ENCODE measurements at regions not wholly inside any gene's neighbourhood (a gene's known extent, or its start where the extent isn't known, plus 50 kb on each side); places are given as distances from the start of the nearest gene placed in this dataset.

DNA sequence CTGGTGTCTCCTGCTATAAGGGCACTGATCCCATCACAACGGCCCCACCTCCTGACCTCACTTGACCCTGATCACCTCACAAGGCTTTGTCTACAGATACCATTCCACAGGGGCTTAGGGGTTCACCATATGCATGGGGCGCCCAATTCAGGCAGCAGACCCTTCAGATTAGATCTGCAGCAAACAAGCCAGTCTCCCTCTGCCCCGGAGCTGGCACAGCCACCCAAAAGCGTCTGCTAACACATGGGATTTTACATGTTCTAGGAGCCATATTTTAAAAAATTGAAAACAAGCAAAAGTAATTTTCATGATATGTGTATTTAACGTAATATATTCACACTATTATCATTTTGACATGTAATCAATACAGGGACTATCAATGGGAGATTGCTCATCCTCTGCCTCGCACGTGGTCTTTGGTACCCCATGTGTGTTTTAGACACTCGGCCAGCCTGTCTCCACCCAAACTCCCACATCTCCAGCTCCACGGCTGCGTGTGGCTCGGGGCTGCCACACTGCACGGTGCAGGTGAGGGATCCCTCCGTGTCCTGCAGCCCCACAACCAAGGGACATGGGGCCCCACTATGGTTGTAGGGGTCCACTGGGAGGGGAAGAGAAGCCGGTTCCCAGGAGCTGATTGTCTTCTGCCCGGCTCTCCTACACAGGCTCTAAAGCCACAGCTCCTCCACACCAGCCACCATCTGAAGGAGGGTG lies 107.6 kb downstream of the RBFOX3 start:
- DNase-seq (ENCODE audit: low spot score), result no peak

DNA sequence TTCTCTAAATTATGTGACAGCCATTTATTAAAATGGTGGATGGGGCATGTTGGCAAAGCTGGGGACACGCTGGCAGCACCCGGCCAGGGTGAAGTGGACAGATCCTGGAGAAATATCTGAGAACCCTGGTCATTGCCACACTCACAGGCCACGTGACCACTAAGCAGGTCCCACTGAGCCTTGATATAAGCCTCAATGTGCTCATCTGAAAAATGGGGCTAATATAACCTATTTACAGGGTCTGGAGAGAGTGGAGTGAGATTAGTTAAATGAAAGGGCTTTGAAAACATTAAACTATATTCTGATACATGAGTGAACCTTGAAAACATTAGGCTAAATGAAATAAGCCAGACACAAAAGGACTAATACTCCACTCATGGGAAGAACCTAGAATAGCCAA lies 108.9 kb downstream of the RBFOX3 start:
- DNase-seq (ENCODE audit: low spot score), result no peak

DNA sequence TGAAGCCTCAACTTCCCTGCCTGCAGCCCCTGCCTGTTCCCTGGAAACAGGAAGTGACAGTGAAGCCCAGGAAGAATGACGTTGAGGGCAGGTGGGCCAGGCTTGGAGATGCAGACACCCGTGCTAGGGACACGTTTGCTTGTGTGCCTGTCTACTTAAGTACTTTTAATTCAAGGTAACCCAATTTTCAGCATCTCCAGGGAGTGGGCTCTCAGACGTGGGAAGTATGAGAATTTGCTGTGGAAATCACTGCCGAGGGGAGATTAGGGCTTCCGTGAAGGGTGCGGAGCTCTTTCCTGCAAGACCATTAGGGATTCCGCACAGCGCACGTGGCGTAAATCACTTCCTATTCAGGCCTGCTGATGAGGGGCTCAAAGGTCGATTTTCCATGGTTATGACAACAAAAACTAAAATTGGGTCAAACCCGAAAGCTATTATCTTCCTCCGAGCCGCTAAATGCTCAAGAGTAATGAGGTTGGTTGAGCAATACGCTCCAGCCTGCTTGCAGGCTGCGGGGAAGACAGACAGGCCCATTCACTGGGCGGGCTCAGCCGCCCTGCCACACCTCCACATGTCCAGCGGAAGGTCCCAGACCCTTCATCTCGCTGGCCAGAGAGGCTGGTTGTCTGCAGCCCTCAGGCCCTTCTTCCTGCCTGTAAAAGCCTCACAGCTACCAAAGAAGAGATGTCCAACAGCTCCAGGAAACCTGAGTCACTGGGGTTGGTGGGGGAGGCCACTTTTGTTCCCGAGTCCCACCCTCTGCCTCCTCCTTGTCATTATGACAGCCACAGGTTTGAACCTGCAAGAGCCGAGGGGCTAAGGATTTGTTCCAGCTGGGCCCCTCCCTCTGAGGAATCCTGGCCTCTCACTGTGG lies 109.9 kb downstream of the RBFOX3 start:
- DNase-seq (ENCODE audit: low spot score), result no peak

DNA sequence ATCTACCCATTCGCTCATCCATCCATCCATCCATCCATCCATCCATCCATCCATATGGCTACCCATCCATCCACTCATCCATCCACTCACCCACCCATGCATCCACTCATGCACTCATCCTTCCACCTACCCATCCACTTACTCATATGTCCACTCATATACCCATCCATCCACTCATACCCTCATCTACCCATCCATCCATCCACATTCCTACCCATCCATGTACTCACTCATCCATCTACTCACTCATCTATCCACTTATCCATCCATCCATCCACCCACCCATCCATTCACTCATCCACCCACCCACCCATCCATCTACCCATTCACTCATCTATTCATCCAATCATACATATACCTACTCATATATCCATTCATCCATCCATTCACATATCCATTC lies 112.0 kb downstream of the RBFOX3 start:
- DNase-seq (ENCODE audit: low spot score), result no peak

DNA sequence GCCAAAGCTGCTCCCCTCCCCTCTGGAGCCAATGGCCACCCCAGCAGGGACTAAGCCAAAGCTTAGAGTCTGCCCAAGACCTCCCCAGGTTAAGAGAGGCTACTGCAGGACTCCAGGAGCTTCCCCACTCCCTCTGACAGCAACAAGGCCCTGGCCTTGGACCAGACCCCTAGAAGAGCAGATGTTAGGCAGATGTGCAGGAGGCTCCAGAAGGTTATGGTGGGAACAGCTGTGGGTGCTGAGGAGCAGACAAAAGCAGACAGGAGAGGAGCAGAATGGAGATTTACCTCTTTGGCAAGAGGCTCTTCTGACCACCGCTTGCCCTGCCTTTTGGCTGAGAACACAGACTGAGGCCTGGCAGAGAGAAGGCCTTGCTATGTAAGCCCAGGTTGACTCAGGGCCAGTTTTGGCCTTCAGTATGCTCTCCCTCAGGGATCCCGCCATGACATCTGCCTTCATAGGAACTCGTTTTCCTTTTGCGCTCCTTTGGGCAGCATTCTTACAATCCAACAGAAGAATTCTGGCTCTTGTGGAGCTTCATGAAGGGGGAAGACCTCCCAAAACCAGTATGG lies 113.0 kb downstream of the RBFOX3 start:
- DNase-seq (ENCODE audit: low spot score), result no peak

DNA sequence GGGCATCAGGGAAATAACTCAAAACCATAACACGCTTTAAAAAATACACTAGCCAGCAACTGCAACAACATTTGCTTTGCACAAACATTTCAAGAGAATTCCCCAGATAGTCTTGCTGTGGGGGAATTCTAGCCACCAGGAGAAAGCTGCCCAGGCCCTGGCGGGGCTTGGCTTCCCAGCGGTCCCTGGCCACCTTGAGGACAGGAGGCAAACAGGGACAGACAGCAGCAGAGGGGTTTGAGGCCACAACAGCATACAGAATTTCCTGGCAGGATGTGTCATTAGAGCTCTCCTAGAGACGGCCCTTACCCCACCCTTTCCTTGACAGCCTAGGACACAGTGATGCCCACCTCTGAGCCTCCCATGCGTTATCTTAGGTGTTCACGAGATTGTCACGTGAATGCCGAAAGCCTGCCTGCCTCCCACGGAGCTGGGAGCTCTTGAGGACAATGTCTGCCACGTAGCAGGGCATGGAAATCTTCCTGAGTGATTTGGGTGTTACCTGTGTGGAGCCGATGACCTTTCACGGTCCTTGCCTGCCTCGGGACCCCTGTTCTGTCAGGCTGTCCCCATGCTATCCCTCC lies 114.3 kb downstream of the RBFOX3 start:
- DNase-seq (ENCODE audit: low spot score), result no peak

DNA sequence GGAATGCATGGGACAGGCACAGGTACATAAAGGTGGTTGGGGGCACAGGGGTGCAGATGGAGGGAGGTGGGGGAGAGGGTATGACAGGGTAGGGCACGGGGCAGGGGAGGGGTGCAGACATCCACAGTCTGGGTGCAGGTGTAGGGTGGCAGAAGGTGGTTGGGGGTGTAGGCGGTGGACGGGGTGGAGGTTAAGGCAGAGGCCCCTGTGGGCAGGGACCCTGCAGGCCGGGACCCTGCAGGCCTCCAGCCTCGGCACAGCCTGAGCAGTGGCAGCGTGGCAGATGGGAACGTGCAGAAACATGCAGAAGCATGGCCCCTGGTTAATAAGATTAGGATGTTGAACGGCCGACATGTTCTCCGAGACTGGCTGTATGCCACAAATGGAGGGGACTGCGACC lies 115.2 kb downstream of the RBFOX3 start:
- no peak for DNase-seq (ENCODE audit: low spot score)

DNA sequence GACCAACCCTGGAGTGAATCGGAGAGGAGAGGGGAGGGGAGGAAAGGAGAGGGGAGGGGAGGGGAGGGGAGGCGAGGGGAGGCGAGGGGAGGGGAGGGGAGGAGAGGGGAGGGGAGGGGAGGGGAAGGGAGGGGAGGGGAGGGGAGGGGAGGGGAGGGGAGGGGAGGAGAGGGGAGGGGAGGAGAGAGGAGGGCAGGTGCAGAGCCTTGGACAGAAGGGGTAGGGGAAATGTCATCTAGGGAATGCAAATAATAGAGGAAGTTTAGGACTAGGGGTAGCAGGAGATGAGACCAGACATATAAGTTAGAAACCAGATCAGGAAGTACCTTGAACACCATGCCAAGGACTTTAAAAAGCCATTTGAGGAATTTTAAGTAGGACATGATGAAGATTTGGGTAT lies 119.8 kb downstream of the RBFOX3 start:
- DNase-seq (ENCODE audit: low spot score), result no peak

DNA sequence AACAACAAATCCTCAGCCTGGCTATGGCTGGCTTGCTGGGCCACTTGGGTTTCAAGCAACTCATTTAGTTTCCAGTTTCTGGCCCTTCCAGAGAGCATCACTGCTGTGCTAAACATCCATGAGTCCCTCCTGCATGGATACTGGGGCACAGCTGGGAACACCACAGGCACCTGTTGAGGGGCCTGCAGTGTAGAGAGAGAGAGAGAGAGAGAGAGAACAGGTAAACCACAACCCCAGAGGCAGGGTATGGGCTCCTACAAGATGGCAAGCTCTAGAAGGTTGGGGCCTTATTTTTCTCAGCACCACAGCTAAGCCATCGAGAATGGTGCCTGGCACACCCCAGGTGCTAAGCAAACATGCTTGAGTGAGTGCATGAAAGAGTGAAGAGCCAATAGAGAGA lies 120.3 kb downstream of the RBFOX3 start:
- no peak for DNase-seq (ENCODE audit: low spot score)

DNA sequence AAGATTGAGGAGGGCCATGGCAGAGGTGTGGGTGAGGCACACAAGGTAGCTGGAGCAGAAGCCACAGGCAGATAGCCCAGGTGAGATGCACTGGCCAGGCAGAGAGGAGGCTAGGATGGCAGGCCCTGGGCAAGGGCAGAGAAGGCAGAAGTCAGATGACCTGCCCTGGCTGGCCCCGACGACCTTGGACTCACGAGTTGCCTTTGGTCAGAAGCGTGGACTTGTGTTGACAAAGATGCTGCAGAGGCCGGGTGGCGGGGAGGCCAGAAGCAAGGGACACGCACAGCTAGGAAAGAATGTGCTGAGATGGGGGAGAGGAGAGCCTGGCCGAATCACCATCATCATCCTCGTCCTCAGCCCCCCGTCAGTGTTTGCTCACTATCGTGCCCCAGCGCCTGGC lies 123.7 kb downstream of the RBFOX3 start:
- no peak for DNase-seq (ENCODE audit: low spot score)

DNA sequence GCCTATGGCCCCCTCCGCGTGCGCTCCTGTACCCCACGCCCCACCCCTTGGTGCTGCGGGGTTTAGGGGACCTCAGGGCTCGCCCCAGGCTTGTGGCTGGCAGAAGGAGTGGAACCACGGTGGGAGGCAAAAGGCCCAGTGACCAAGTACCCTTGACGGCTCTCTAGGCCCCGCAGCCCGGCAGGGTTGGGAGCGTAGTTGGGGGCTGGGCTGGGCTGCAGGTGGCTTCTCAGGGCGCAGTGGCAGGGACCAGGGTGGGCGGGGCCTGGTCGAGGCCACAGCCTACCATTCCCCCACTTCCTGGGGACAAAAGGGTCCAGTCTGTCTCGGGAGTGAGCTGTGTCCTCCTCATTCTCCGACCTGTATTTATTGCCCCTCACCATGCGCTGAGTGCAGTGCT lies 124.9 kb downstream of the RBFOX3 start:
- no peak for DNase-seq (ENCODE audit: low spot score)

DNA sequence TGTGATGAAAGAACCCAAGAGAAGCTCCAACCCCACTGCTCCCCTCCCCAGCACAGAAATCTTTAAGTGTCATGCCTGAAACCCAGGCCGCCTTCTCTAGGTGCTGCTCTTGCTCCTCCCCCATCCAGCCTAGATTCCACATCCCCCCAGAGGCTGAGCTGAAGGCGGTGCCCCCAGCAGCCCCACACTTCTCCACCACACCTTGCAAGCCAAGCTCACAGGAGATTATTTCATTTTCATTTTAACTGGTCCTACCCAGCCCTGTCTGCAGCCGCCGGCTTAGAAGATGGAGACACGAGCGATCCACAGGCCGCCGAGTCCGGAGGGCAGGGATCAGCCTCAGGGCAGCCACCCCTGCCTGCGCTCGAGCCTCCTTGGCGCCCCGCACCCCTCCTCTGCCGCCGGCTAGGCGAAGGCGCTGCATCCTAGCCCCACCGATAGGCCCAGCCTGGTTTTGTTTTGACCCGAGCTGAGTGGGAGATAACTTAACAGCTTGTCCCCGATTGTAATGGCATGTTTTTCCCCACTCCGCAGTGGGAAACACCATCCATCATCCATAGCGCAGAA lies 125.3 kb downstream of the RBFOX3 start:
- no peak for DNase-seq (ENCODE audit: low spot score)

DNA sequence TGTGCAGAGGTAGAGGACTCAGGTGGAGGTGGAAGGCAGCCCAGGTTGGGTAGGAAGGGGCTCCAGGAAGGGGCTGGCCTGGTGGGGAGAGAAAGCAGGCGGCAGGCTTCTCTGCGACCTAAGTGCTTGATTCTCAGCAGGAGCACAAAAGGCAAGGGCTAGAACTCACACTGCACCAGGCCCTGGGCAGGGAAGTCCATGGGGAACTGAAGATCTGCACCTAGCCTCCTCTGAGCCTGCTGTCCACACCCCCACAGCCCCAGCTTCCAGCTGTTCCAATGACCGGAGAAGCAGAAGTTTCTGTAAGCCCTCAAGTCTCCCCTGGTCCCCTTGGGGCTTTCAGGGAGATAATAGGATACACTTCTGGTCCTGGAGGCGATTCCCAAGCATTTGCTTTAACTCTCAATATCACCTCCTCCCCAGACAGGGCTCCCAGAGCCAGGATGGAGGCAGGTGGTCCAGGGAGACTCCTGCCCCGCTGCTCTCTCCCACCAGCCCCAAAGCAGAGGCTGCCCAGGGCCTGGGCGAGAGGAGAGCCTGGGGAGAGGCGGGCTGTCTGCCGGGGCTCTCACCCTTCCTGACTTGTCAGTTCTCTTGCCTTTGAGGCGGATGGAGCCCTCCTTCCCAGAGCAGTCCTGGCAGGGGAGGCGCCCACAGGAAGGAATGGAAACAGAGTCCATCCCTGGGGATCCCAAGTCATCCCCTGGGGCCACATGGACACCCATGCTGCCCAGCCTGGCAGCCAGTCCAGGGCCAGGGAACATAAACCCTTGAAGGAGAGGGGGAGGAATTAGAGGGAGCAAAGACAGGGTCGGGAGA lies 126.0 kb downstream of the RBFOX3 start:
- DNase-seq (ENCODE audit: low spot score), result no peak

DNA sequence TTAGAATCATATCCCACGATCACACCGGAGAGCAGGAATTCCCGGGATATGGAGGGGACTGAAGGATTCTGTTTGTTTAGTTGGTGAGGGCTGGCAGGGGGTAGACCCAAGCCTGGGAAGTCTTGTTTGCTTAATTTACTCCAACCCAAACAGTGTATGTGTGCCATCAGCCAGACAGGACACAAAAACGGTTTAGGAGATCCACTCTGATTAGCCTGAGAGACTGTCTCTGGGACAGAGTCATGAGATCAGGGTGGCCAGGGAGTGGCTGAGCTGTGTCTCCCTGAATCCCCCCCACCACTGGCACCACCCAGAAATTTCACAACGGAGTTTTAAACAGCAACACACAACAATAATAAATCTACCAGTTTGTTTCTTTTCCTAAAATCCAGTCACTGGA lies 127.0 kb downstream of the RBFOX3 start:
- no peak for DNase-seq (ENCODE audit: low spot score)

DNA sequence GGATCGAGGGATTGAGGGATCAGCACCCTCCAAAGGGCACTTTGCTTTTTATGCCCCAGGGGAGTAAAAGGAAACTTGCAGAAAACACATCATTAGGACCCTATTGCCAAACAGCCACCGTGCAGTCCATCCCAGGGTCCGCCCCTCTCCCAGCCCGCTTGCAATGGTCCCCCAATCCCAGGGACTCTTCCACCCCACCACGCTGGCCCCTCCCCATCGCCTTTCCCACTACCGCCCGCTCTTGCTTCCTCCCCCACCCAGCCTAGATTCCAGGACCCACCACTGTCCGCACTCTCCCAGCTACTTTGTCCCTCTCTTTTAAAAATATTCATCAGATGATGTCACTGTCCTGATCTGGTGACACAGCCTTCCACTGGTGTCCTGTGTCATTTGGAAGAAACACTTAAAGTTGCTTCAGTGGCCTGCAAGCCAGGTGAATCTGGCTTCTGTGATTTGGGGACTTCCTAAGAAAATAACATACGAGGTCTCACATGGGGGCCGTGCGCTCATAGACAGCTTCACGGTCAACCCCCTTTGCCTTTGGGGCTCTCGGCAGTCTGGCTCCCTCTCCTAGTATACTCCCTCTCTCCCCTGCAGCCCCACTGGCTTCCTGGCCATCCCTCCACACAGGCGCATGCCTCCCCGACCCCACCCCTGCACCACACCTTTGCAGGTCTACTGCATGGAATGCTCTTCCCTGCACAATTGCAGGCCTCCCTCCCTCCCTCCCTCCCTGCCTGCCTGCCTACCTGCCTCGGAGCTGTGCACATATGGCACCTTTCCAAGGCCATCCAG lies 127.9 kb downstream of the RBFOX3 start:
- DNase-seq (ENCODE audit: low spot score), result no peak

DNA sequence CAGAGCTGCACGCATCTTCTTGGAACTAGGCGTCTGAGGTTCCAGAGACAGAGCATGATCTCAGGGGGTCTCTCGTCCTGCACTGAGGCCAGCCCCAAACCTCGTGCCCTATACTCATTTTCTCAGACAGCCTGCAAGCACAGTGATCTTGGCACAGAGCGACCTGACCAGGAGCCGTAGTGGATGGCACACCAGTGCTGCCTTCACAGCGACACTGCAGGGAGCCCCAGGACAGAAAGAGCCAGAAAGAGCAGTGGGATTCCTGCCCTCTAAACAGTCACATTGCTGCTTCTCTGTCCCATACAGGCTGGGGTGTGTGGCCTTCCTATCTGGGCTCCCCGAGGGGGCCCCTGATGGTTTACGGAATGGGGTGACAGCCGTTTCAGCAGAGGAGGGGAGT lies 131.0 kb downstream of the RBFOX3 start:
- no peak for DNase-seq (ENCODE audit: low spot score)

DNA sequence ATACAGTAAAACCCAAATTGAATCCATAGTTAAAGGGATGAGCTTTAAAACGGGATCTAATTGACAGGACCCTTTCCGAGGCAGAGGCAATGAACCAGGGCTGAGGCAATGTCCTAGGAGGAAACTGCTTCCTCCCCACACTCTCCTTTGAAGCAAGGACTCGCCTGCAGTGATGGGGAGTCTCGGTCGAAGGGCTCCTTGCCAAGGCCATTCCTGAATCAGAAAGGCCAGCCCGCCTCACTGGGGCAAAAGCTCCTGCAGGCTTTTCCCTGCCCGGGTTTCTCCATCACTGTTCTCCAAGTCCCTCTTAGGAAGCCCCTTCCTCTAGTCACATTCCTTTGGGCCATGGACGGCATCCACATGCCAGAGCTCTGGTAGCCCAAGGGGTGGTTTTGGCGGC lies 132.0 kb downstream of the RBFOX3 start:
- no peak for DNase-seq (ENCODE audit: low spot score)

DNA sequence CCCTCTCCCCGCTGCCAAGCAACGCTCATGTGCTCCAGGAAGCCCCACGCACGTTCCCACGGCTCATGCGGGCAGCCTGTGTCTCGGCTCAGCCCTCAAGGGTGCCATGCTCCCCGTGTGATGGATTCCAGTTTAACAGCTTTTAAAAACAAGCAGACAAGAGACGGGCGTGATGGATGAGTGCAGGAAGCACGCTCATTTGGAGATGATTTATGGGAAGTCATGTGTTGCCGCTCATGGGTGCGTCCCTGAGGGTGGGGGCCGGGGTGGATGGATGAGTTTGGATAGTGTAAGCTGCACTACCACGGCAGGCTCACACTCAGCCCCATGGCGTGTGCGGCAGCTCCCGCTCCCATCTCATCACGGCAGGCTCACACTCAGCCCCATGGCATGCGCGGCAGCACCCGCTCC lies 132.8 kb downstream of the RBFOX3 start:
- no peak for DNase-seq (ENCODE audit: low spot score)

DNA sequence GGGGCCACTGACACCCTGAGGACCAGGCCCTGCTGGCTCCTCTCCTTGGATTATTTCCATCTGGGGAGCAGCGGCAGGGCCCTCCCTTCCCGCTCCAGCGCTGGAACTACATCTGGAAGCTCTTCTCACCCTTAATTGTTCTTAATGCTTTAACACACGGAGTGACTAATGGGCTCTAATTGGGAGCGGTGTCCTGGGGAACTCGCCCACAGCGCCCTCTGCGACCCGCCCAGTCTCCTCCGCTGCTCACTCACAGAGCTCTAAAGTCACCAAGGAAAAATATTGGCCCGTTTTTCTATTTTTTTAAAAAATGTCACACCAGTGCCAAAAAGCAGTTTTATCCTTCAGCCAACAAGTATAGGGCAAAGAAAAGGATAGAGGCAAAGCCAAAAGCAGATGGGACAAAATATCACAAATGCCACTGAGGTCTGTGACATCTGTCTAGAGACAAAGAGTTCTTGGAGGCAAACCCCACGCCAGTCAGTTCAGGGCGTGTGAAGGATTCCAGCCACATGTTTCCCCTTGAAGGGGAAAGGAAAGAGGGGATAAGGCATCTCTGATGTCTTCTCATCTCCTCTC lies 134.7 kb downstream of the RBFOX3 start:
- no peak for DNase-seq (ENCODE audit: low spot score)

DNA sequence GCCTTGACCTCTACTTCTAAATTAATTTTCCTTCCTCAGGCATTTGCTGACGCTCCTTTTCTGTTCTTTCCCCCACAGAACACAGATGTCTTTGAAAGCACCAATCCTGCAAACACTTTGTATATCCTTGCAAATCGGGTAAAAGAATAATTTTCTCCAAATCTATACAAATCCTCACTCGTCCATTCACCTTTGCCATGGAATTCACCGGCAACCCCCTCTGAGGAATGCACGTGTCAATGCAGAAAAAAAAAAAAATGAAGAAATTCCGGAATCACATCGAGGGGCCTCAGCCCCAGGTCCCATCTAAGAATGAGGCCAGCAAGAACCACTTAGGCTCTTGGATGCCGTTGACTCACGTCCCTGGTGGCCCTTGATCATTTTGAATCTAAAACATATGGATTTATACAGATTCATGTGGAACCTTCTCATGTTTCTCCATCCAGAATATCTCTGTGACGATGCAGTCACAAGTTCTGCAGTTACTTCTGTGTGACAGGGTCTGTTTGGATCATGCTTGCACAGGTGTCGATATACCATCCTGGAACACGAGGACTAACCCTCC lies 136.9 kb downstream of the RBFOX3 start:
- DNase-seq (ENCODE audit: low spot score), result no peak
